H9 (cell line): ENCODE measurements at regions not wholly inside any gene's neighbourhood (a gene's known extent, or its start where the extent isn't known, plus 50 kb on each side); places are given as distances from the start of the nearest gene placed in this dataset.

Experiments
- DNase-seq: peaks from one replicate; pipeline ENCODE4 v3.0.0-alpha.2; 2017
- H2AFZ ChIP-seq: one replicate; pipeline ENCODE4 v1.6.1; 2013; ENCODE audit warnings: mild to moderate bottlenecking, low read length, control low read depth, moderate library complexity
- H2AK5ac ChIP-seq: 2 replicates; pipeline ENCODE4 v1.6.1; 2013; ENCODE audit warnings: low read length, control low read depth, mixed read lengths; ENCODE audit not compliant: insufficient read length
- H2BK120ac ChIP-seq: one replicate; pipeline ENCODE4 v1.6.1; 2013; ENCODE audit warnings: low read depth, mild to moderate bottlenecking, low read length, control low read depth, inconsistent platforms; ENCODE audit not compliant: poor library complexity, severe bottlenecking
- H2BK12ac ChIP-seq: 2 replicates; pipeline ENCODE4 v1.6.1; 2013; ENCODE audit warnings: low read length, control low read depth, mixed read lengths, low read depth; ENCODE audit not compliant: insufficient read length
- H2BK15ac ChIP-seq: 2 replicates; pipeline ENCODE4 v1.6.1; 2013; ENCODE audit warnings: low read depth, low read length, control low read depth
- H2BK20ac ChIP-seq: one replicate; pipeline ENCODE4 v1.6.1; 2013; ENCODE audit warnings: low read depth, mild to moderate bottlenecking, low read length, control low read depth, inconsistent platforms; ENCODE audit not compliant: poor library complexity, severe bottlenecking
- H2BK5ac ChIP-seq: 2 replicates; pipeline ENCODE4 v1.6.1; 2013; ENCODE audit warnings: low read length, control low read depth, mixed read lengths; ENCODE audit not compliant: insufficient read length
- H3K14ac ChIP-seq: 2 replicates; pipeline ENCODE4 v1.6.1; 2013; ENCODE audit warnings: low read length, control low read depth; ENCODE audit not compliant: insufficient read depth
- H3K18ac ChIP-seq: 2 replicates; pipeline ENCODE4 v1.6.1; 2013; ENCODE audit warnings: low read depth, mild to moderate bottlenecking, mixed read lengths, low read length, control low read depth; ENCODE audit not compliant: insufficient read length
- H3K23ac ChIP-seq: 2 replicates; pipeline ENCODE4 v1.6.1; 2013; ENCODE audit warnings: low read length, control low read depth, mixed read lengths, low read depth; ENCODE audit not compliant: insufficient read length
- H3K23me2 ChIP-seq: 2 replicates; pipeline ENCODE4 v1.6.1; 2013; ENCODE audit warnings: low read depth, mild to moderate bottlenecking, mixed read lengths, low read length, control low read depth; ENCODE audit not compliant: insufficient read length, poor library complexity, severe bottlenecking
- H3K27ac ChIP-seq: 2 replicates; pipeline ENCODE4 v1.5.1; 2013; ENCODE audit warnings: low read length, control low read depth, mixed read lengths, low read depth; ENCODE audit not compliant: insufficient read length
- H3K27me3 ChIP-seq: 2 replicates; pipeline ENCODE4 v1.6.1; 2013; ENCODE audit warnings: low read length, control low read depth, inconsistent platforms; ENCODE audit not compliant: insufficient read depth
- H3K4ac ChIP-seq: 2 replicates; pipeline ENCODE4 v1.6.1; 2013; ENCODE audit warnings: low read depth, mild to moderate bottlenecking, control low read depth, inconsistent platforms, low read length, moderate library complexity
- H3K4me1 ChIP-seq: 2 replicates; pipeline ENCODE4 v1.6.1; 2013; ENCODE audit warnings: low read length, control low read depth, inconsistent platforms; ENCODE audit not compliant: insufficient read depth
- H3K4me2 ChIP-seq: 2 replicates; pipeline ENCODE4 v1.6.1; 2013; ENCODE audit warnings: low read length, control low read depth, mixed read lengths; ENCODE audit not compliant: insufficient read length, insufficient read depth
- H3K56ac ChIP-seq: 2 replicates; pipeline ENCODE4 v1.6.1; 2013; ENCODE audit warnings: low read depth, mild to moderate bottlenecking, mixed read lengths, low read length, control low read depth; ENCODE audit not compliant: insufficient read length
- H3K79me1 ChIP-seq: 2 replicates; pipeline ENCODE4 v1.6.1; 2013; ENCODE audit warnings: low read depth, mild to moderate bottlenecking, moderate library complexity, low read length, control low read depth, inconsistent platforms; ENCODE audit not compliant: insufficient read depth, poor library complexity, severe bottlenecking
- H3K79me2 ChIP-seq: 2 replicates; pipeline ENCODE4 v1.6.1; 2013; ENCODE audit warnings: low read length, control low read depth, inconsistent platforms; ENCODE audit not compliant: insufficient read depth
- H3K9ac ChIP-seq: 2 replicates; pipeline ENCODE4 v1.6.1; 2013; ENCODE audit warnings: low read length, control low read depth, mixed read lengths; ENCODE audit not compliant: insufficient read length; ENCODE audit errors: extremely low read depth
- H3K9me3 ChIP-seq: one replicate; pipeline ENCODE4 v1.6.1; 2013; ENCODE audit warnings: low read depth, low read length, inconsistent platforms; ENCODE audit not compliant: control insufficient read depth
- H3T11ph ChIP-seq: one replicate; pipeline ENCODE4 v1.6.1; 2013; ENCODE audit warnings: mild to moderate bottlenecking, low read length, control low read depth, inconsistent platforms
- H4K20me1 ChIP-seq: one replicate; pipeline ENCODE4 v1.6.1; 2013; ENCODE audit not compliant: control insufficient read depth, insufficient read length, insufficient read depth
- H4K5ac ChIP-seq: 2 replicates; pipeline ENCODE4 v1.6.1; 2013; ENCODE audit warnings: low read depth, mild to moderate bottlenecking, mixed read lengths, low read length, control low read depth; ENCODE audit not compliant: insufficient read length
- H4K8ac ChIP-seq: replicated peaks from 2 replicates; pipeline ENCODE4 v1.6.1; 2013; ENCODE audit warnings: low read length, control low read depth, mixed read lengths, low read depth; ENCODE audit not compliant: insufficient read length
- H4K91ac ChIP-seq: 2 replicates; pipeline ENCODE4 v1.6.1; 2013; ENCODE audit warnings: low read depth, mild to moderate bottlenecking, moderate library complexity, mixed read lengths, low read length, control low read depth; ENCODE audit not compliant: insufficient read length
- H3K27ac Mint-ChIP-seq, 3 experiments: 2 replicates in 2 of 3; 3 replicates in 1 of 3; pipeline ENCODE4 v1.8.0; 2020 to 2021; ENCODE audit warnings: mixed read lengths in 3 of 3, mild to moderate bottlenecking in 1 of 3, moderate library complexity in 1 of 3
- H3K27me3 Mint-ChIP-seq: 2 replicates; pipeline ENCODE4 v1.8.0; 2021; ENCODE audit warnings: low read depth, mild to moderate bottlenecking, moderate library complexity, mixed read lengths
- H3K36me3 Mint-ChIP-seq, 3 experiments: 2 replicates in 2 of 3; 3 replicates in 1 of 3; pipeline ENCODE4 v1.8.0; 2020 to 2021; ENCODE audit warnings: low read depth in 3 of 3, mixed read lengths in 3 of 3; ENCODE audit not compliant: insufficient read depth in 1 of 3
- H3K4me1 Mint-ChIP-seq, 2 experiments: 2 replicates each; pipeline ENCODE4 v1.8.0; 2020; ENCODE audit warnings: mixed read lengths in 2 of 2
- H3K4me3 Mint-ChIP-seq, 2 experiments: 2 replicates in 1 of 2; 3 replicates in 1 of 2; pipeline ENCODE4 v1.8.0; 2020 to 2021; ENCODE audit warnings: mild to moderate bottlenecking in 2 of 2, mixed read lengths in 2 of 2, moderate library complexity in 1 of 2
- H3K9me3 Mint-ChIP-seq, 2 experiments: 2 replicates in 1 of 2; 3 replicates in 1 of 2; pipeline ENCODE4 v1.8.0; 2020; ENCODE audit warnings: mild to moderate bottlenecking in 2 of 2, mixed read lengths in 2 of 2, moderate library complexity in 1 of 2
- WGBS: extraction: QIAGEN DNeasy Blood & Tissue Kit; methylation state at CpG from one replicate; pipeline ENCODE4 v1.1.7; 2013; ENCODE audit warnings: missing lambda C conversion rate, low lambda C conversion rate, mixed read lengths; ENCODE audit not compliant: insufficient read length; ENCODE audit errors: extremely low coverage; 5-methylcytosine and 5-hydroxymethylcytosine counted together
- TF ChIP-seq, protein P1 (sequence below): fragments of 200-600 bp; sonication (generic); conservative IDR thresholded peaks from 3 replicates; pipeline ENCODE4 v1.8.0; 2021; ENCODE audit warnings: antibody characterized with exemption, mild to moderate bottlenecking

DNA sequence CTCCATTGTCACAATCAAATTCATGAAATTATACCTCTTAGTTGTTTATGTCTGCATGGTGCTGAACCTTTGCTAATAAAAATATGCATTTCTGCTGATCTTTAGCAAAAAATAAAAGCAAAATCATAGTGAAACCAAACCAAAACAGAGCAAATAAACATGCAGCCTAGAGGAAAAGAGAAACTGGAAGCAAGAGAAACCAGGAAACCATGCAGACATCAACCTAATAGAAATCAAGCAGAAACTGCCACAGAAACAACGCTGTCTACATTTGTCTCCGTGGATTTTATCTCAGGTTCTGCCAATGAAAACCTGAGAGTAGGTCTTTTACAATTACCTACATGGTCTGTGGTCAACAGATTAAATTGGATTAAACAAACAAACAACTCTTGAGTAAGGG is 173.7 kb downstream of the SYT10 start:
- no peaks in the 10 kb centered on the region for H3K79me2 ChIP-seq
- no peak overlapping the region for H4K5ac ChIP-seq
- no peak overlapping the region for H3K18ac ChIP-seq
- no peaks in the 10 kb centered on the region for H3K36me3 Mint-ChIP-seq
- H3K4ac ChIP-seq = no peak overlapping the region
- H2AFZ ChIP-seq = no peak overlapping the region
- H3K79me1 ChIP-seq = no peaks in the 10 kb centered on the region
- H2BK120ac ChIP-seq = no peak overlapping the region
- no peaks in the 10 kb centered on the region for H4K20me1 ChIP-seq
- H2BK20ac ChIP-seq = no peak overlapping the region
- peak overlapping the region in 1 of 3 experiments; percentile 50; a peak in 1 of 7 replicates for H3K27ac Mint-ChIP-seq
- no peak overlapping the region for H4K8ac ChIP-seq
- H3K27me3 Mint-ChIP-seq = no peaks in the 10 kb centered on the region
- peaks cover 0 to 14% of the 10 kb centered on the region in 2 experiments; a peak in 2 of 4 replicates for H3K4me1 Mint-ChIP-seq
- H3K27me3 ChIP-seq = no peaks in the 10 kb centered on the region
- TF ChIP-seq, protein P1, sequence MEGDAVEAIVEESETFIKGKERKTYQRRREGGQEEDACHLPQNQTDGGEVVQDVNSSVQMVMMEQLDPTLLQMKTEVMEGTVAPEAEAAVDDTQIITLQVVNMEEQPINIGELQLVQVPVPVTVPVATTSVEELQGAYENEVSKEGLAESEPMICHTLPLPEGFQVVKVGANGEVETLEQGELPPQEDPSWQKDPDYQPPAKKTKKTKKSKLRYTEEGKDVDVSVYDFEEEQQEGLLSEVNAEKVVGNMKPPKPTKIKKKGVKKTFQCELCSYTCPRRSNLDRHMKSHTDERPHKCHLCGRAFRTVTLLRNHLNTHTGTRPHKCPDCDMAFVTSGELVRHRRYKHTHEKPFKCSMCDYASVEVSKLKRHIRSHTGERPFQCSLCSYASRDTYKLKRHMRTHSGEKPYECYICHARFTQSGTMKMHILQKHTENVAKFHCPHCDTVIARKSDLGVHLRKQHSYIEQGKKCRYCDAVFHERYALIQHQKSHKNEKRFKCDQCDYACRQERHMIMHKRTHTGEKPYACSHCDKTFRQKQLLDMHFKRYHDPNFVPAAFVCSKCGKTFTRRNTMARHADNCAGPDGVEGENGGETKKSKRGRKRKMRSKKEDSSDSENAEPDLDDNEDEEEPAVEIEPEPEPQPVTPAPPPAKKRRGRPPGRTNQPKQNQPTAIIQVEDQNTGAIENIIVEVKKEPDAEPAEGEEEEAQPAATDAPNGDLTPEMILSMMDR = no peak
- no peak overlapping the region for H3K56ac ChIP-seq
- no peak for DNase-seq
- no CpG with 5 or more reads among the region's 2 CpGs for WGBS
- H4K91ac ChIP-seq = no peak overlapping the region
- no peak overlapping the region for H3K27ac ChIP-seq
- no peak overlapping the region for H3K4me3 Mint-ChIP-seq
- no peak overlapping the region for H3K4me2 ChIP-seq
- no peak overlapping the region for H3K23ac ChIP-seq
- H2AK5ac ChIP-seq = no peak overlapping the region
- no peak overlapping the region for H2BK12ac ChIP-seq
- H3T11ph ChIP-seq = no peak overlapping the region
- H3K9me3 ChIP-seq = no peaks in the 10 kb centered on the region
- H2BK5ac ChIP-seq = no peak overlapping the region
- H3K4me1 ChIP-seq = no peaks in the 10 kb centered on the region
- no peak overlapping the region for H2BK15ac ChIP-seq
- no peak overlapping the region for H3K14ac ChIP-seq
- H3K9ac ChIP-seq = no peak overlapping the region
- H3K23me2 ChIP-seq = no peaks in the 10 kb centered on the region
- peaks cover under 1% of the 10 kb centered on the region in 2 experiments; a peak in 3 of 5 replicates for H3K9me3 Mint-ChIP-seq
